Iris pigment epithelial cell (primary cell): ENCODE measurements at regions not wholly inside any gene's neighbourhood (a gene's known extent, or its start where the extent isn't known, plus 50 kb on each side); places are given as distances from the start of the nearest gene placed in this dataset.

Experiments
- DNase-seq: peaks from one replicate; pipeline ENCODE4 v3.0.0-alpha.2; 2011; ENCODE audit warnings: low read depth

GRCh38 chr4:14562901-14563300 lies 439.4 kb upstream of the CPEB2 start:
- DNase-seq = no peak

GRCh38 chr4:14564281-14564680 lies 438.0 kb upstream of the CPEB2 start:
- DNase-seq = no peak

GRCh38 chr4:14566518-14566917 lies 435.8 kb upstream of the CPEB2 start:
- DNase-seq = peak; percentile 31

GRCh38 chr4:14568351-14568750 lies 433.9 kb upstream of the CPEB2 start:
- peak; percentile 5 for DNase-seq

GRCh38 chr4:14575289-14575688 lies 427.0 kb upstream of the CPEB2 start:
- no peak for DNase-seq

- DNase-seq = no peak
Measured at GRCh38 chr4:14575919-14576318, 426.4 kb upstream of the CPEB2 start.

GRCh38 chr4:14580061-14580460 lies 422.2 kb upstream of the CPEB2 start:
- DNase-seq = no peak

GRCh38 chr4:14581741-14582140 lies 420.5 kb upstream of the CPEB2 start:
- DNase-seq = no peak

GRCh38 chr4:14582677-14583076 lies 419.6 kb upstream of the CPEB2 start:
- no peak for DNase-seq

GRCh38 chr4:14583331-14583730 lies 418.9 kb upstream of the CPEB2 start:
- no peak for DNase-seq

GRCh38 chr4:14583752-14584151 lies 418.5 kb upstream of the CPEB2 start:
- DNase-seq = no peak

GRCh38 chr4:14592950-14593349 lies 409.3 kb upstream of the CPEB2 start:
- no peak for DNase-seq

GRCh38 chr4:14596028-14596427 lies 406.3 kb upstream of the CPEB2 start:
- DNase-seq = no peak

GRCh38 chr4:14596437-14596836 lies 405.8 kb upstream of the CPEB2 start:
- no peak for DNase-seq

- no peak for DNase-seq
Measured at GRCh38 chr4:14596904-14597303, 405.4 kb upstream of the CPEB2 start.

GRCh38 chr4:14602206-14602605 lies 400.1 kb upstream of the CPEB2 start:
- DNase-seq = no peak

- DNase-seq = no peak
Measured at GRCh38 chr4:14607001-14607400, 395.3 kb upstream of the CPEB2 start.

GRCh38 chr4:14607578-14607977 lies 394.7 kb upstream of the CPEB2 start:
- peak; percentile 33 for DNase-seq

GRCh38 chr4:14608630-14609029 lies 393.7 kb upstream of the CPEB2 start:
- DNase-seq = no peak

- no peak for DNase-seq
Measured at GRCh38 chr4:14614840-14615239, 387.4 kb upstream of the CPEB2 start.

- no peak for DNase-seq
Measured at GRCh38 chr4:14615671-14616070, 386.6 kb upstream of the CPEB2 start.

GRCh38 chr4:14620567-14621141 lies 381.6 kb upstream of the CPEB2 start:
- DNase-seq = no peak

- no peak for DNase-seq
Measured at GRCh38 chr4:14621731-14622463, 380.4 kb upstream of the CPEB2 start.

GRCh38 chr4:14627038-14627437 lies 375.2 kb upstream of the CPEB2 start:
- DNase-seq = no peak
